Ovary (tissue), 7 donors: ENCODE measurements at regions not wholly inside any gene's neighbourhood (a gene's known extent, or its start where the extent isn't known, plus 50 kb on each side); places are given as distances from the start of the nearest gene placed in this dataset.

Experiments
- DNase-seq, 5 donors: peaks; one replicate each; pipeline ENCODE4 v3.0.0-alpha.2; 2019 to 2020
- H3K27ac ChIP-seq, 2 donors: fragments of 200-600 bp; one replicate each; pipeline versions ENCODE4 v1.5.1 to v1.8.0; 2019 to 2022
- H3K27me3 ChIP-seq: fragments of 200-600 bp; one replicate; pipeline ENCODE4 v1.8.0; 2022
- H3K36me3 ChIP-seq: fragments of 200-600 bp; sonication (generic); one replicate; pipeline ENCODE4 v1.5.1; 2019
- H3K4me1 ChIP-seq: one replicate; pipeline ENCODE4 v1.8.1; 2013; ENCODE audit warnings: mild to moderate bottlenecking, moderate library complexity; ENCODE audit not compliant: insufficient read depth
- H3K4me3 ChIP-seq: fragments of 200-600 bp; sonication (generic); one replicate; pipeline ENCODE4 v1.5.1; 2017
- H3K9me3 ChIP-seq, 2 donors: fragments of 200-600 bp in 1 of 2; sonication (generic) in 1 of 2; one replicate each; pipeline versions ENCODE4 v1.5.1 to v1.8.1; 2013 to 2019; ENCODE audit warnings: mild to moderate bottlenecking in 1 of 2, moderate library complexity in 1 of 2
- CTCF ChIP-seq, 3 donors: fragments of 450-650 bp in 2 of 3; fragments of 200-600 bp in 1 of 3; IDR thresholded peaks; one replicate each; pipeline versions ENCODE4 v1.5.1 to v1.8.0; 2016 to 2022; ENCODE audit warnings: antibody characterized with exemption in 3 of 3, mild to moderate bottlenecking in 1 of 3
- EP300 ChIP-seq: sonication (generic); formaldehyde crosslinking; IDR thresholded peaks from one replicate; pipeline ENCODE4 v1.6.1; 2017; ENCODE audit warnings: antibody characterized with exemption
- POLR2A ChIP-seq: fragments of 450-650 bp; IDR thresholded peaks from one replicate; pipeline ENCODE4 v1.6.1; 2017; ENCODE audit warnings: antibody characterized with exemption, mild to moderate bottlenecking, moderate library complexity
- WGBS, 3 donors: extraction: QIAGEN DNeasy Blood & Tissue Kit in 1 of 3; methylation state at CpG; one replicate each; pipeline versions ENCODE4 v1.1.5 to v1.1.7; 2013 to 2017; 5-methylcytosine and 5-hydroxymethylcytosine counted together
- intact Hi-C, 4 donors: fragments of 100-400 bp; cut with DNase I; formaldehyde crosslinking; loops; one replicate each; pipeline versions ENCODE4 v1.11.0 to v1.15.1; 2022 to 2023
- donor health status: DM: no; HTN: no; CAD: no; lungs with moderate emphysema.
- donor health status: DM: no; HTN: no; CAD: no.
- donor health status: Bipolar disorder and iron deficiency.
- donor health status: DM: no; HTN: no; CAD: no.
- donor health status: DM: yes; HTN: yes; CAD: no.

GRCh38 chr4:141314627-141315026 lies 93.9 kb downstream of the ZNF330 start:
- no peak for DNase-seq
- H3K4me1 ChIP-seq, result no peaks in the 10 kb centered on the region
- H3K36me3 ChIP-seq, result no peaks in the 10 kb centered on the region
- 89 to 91% (median 90%) methylated on average over 1 of the region's 1 CpG for whole genome bisulfite sequencing, 3 donors
- no peak overlapping the region for H3K4me3 ChIP-seq
- TF ChIP-seq CTCF (IDR thresholded peaks at IDR 0.05) (no peak), POLR2A (no peak), EP300 (no peak)
- intact Hi-C loops, result no loop called here
- no peaks in the 10 kb centered on the region for H3K27me3 ChIP-seq
- no peak overlapping the region for H3K27ac ChIP-seq
- no peaks in the 10 kb centered on the region for H3K9me3 ChIP-seq

- no peak overlapping the region for H3K4me3 ChIP-seq
- H3K27me3 ChIP-seq, result no peaks in the 10 kb centered on the region
- H3K4me1 ChIP-seq, result no peaks in the 10 kb centered on the region
- no peaks in the 10 kb centered on the region for H3K36me3 ChIP-seq
- intact Hi-C loops, result no loop called here
- no peak overlapping the region for H3K27ac ChIP-seq
- WGBS, 3 donors, result 87 to 93% (median 90%) methylated on average over 6 of the region's 6 CpGs
- no peaks in the 10 kb centered on the region for H3K9me3 ChIP-seq
- TF ChIP-seq EP300 (no peak), POLR2A (no peak), CTCF (IDR thresholded peaks at IDR 0.05) (no peak)
- no peak for DNase-seq
Observed at GRCh38 chr4:141328560-141329173, 108.0 kb downstream of the ZNF330 start.

GRCh38 chr4:141329174-141329569 lies 108.5 kb downstream of the ZNF330 start:
- no peak overlapping the region for H3K27ac ChIP-seq
- intact Hi-C loops, result no loop called here
- TF ChIP-seq POLR2A (no peak), CTCF (IDR thresholded peaks at IDR 0.05) (no peak), EP300 (no peak)

GRCh38 chr4:141330616-141331015 lies 109.9 kb downstream of the ZNF330 start:
- Histone ChIP-seq H3K27me3 (no peaks in the 10 kb centered on the region), H3K4me1 (no peaks in the 10 kb centered on the region), H3K9me3 (no peaks in the 10 kb centered on the region), H3K27ac (no peak overlapping the region), H3K36me3 (no peaks in the 10 kb centered on the region), H3K4me3 (no peak overlapping the region)
- no peak for DNase-seq
- intact Hi-C loops, result no loop called here
- TF ChIP-seq POLR2A, result no peak
- no peak for TF ChIP-seq EP300
- TF ChIP-seq CTCF (IDR thresholded peaks at IDR 0.05), result no peak
- WGBS, 3 donors, result 91 to 99% (median 94%) methylated on average over 1 of the region's 1 CpG

More at GRCh38 chr4:141329174-141329569, 108.5 kb downstream of the ZNF330 start:
- 84 to 86% (median 86%) methylated on average over 3 of the region's 3 CpGs for WGBS, 3 donors
- H3K4me1 ChIP-seq, result no peaks in the 10 kb centered on the region
- H3K4me3 ChIP-seq, result no peak overlapping the region
- H3K9me3 ChIP-seq, result no peaks in the 10 kb centered on the region
- H3K36me3 ChIP-seq, result no peaks in the 10 kb centered on the region
- no peaks in the 10 kb centered on the region for H3K27me3 ChIP-seq
- DNase-seq, result no peak
